ENCODE measurements at regions not wholly inside any gene's neighbourhood (a gene's known extent, or its start where the extent isn't known, plus 50 kb on each side); places are given as distances from the start of the nearest gene placed in this dataset.

DNA sequence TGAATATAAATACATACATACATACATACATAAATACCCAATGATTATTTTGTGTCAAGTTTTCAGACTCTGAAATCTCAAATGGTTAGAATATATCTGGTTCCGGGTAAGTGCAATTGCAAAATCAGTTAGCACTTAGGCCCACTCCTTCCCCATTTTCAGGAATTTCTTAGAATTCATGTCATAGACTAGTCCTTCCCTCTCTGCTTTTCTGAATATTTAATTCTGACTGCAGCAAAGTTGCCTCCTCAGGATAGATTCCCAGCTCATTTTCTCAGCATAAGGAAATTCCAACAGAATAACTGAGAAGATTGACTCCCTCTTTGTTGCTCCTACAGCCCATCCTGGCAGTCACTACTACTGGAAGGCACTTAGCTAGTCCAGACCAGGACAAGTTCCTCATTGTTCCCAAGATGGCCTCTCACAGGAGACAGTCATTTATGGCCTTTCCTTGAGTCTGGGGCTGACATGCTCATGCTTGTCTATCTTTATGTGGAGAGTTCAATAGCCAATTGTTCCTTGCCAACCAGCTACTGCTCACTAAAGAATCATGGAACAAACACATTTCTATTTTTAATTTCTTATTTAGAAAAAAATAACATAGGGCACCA is 142.9 kb upstream of the ITGB1 start:
- Histone ChIP-seq H3K27me3 (no peaks in the 10 kb centered on the region), H3K9me3 (ENCODE audit: low read depth) (no peaks in the 10 kb centered on the region), H3K27ac (no peak overlapping the region), H3K36me3 (no peaks in the 10 kb centered on the region), H3K4me3 (no peak overlapping the region), H3K4me1 (ENCODE audit: low read depth) (no peaks in the 10 kb centered on the region)
- DNase-seq (ENCODE audit: low read depth in 1 of 2, low spot score in 1 of 2) = no peak
- TF ChIP-seq, protein P1, sequence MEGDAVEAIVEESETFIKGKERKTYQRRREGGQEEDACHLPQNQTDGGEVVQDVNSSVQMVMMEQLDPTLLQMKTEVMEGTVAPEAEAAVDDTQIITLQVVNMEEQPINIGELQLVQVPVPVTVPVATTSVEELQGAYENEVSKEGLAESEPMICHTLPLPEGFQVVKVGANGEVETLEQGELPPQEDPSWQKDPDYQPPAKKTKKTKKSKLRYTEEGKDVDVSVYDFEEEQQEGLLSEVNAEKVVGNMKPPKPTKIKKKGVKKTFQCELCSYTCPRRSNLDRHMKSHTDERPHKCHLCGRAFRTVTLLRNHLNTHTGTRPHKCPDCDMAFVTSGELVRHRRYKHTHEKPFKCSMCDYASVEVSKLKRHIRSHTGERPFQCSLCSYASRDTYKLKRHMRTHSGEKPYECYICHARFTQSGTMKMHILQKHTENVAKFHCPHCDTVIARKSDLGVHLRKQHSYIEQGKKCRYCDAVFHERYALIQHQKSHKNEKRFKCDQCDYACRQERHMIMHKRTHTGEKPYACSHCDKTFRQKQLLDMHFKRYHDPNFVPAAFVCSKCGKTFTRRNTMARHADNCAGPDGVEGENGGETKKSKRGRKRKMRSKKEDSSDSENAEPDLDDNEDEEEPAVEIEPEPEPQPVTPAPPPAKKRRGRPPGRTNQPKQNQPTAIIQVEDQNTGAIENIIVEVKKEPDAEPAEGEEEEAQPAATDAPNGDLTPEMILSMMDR (IDR thresholded peaks at IDR 0.05; ENCODE audit: low read depth, low read length) = no peak

- no peak overlapping the region for H3K27ac ChIP-seq
- H3K4me1 ChIP-seq (ENCODE audit: low read depth) = no peaks in the 10 kb centered on the region
- DNase-seq (ENCODE audit: low read depth in 1 of 2, low spot score in 1 of 2) = no peak
- no peaks in the 10 kb centered on the region for H3K36me3 ChIP-seq
- H3K9me3 ChIP-seq (ENCODE audit: low read depth) = no peaks in the 10 kb centered on the region
- H3K27me3 ChIP-seq = no peaks in the 10 kb centered on the region
- TF ChIP-seq, protein P1 (IDR thresholded peaks at IDR 0.05; ENCODE audit: low read depth, low read length) = no peak
- no peak overlapping the region for H3K4me3 ChIP-seq
Measured at GRCh38 chr10:33099748-33100147, 141.7 kb upstream of the ITGB1 start.

DNA sequence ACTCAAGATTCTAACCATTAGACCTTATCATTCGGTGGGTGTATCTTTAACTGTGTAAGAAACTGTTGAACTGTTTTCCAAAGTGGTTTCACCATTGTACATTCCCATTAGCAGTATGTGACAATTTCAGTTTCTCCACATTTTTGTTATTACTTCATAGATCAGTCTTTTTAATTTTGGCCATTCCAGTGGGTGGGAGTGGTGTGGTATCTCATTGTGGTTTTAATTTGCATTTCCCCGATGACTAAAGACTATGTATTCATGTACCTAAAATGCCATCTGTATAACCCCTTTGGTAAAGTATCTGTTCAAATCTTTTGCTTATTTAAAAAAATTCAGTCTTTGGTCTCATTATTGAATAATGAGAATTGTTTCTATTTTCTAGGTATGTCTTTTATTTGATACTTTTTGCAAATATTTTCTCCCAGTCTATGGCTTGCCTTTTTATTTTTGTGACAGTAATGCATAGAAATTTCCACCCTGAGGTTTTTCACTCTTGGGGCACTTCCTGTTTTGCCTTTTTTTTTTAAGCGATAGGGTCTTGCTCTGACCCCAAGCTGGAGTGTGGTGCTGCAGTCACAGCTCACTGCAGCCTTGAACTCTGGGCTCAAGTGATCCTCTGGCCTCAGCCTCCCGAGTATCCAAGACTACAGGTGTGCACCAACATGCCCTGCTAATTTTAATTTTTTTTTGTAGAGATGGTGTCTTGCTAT is 141.1 kb upstream of the ITGB1 start:
- TF ChIP-seq, protein P1 (IDR thresholded peaks at IDR 0.05; ENCODE audit: low read depth, low read length) = no peak
- H3K36me3 ChIP-seq = no peaks in the 10 kb centered on the region
- H3K4me3 ChIP-seq = no peak overlapping the region
- no peaks in the 10 kb centered on the region for H3K27me3 ChIP-seq
- H3K4me1 ChIP-seq (ENCODE audit: low read depth) = no peaks in the 10 kb centered on the region
- no peak for DNase-seq (ENCODE audit: low read depth in 1 of 2, low spot score in 1 of 2)
- H3K9me3 ChIP-seq (ENCODE audit: low read depth) = no peaks in the 10 kb centered on the region
- no peak overlapping the region for H3K27ac ChIP-seq

GRCh38 chr10:33095867-33096815 is 138.1 kb upstream of the ITGB1 start:
- Histone ChIP-seq H3K4me3 (no peak overlapping the region), H3K27ac (no peak overlapping the region), H3K9me3 (ENCODE audit: low read depth) (no peaks in the 10 kb centered on the region), H3K27me3 (no peaks in the 10 kb centered on the region), H3K36me3 (no peaks in the 10 kb centered on the region), H3K4me1 (ENCODE audit: low read depth) (no peaks in the 10 kb centered on the region)
- TF ChIP-seq, protein P1 (IDR thresholded peaks at IDR 0.05; ENCODE audit: low read depth, low read length) = no peak
- DNase-seq (ENCODE audit: low read depth in 1 of 2, low spot score in 1 of 2) = no peak

DNA sequence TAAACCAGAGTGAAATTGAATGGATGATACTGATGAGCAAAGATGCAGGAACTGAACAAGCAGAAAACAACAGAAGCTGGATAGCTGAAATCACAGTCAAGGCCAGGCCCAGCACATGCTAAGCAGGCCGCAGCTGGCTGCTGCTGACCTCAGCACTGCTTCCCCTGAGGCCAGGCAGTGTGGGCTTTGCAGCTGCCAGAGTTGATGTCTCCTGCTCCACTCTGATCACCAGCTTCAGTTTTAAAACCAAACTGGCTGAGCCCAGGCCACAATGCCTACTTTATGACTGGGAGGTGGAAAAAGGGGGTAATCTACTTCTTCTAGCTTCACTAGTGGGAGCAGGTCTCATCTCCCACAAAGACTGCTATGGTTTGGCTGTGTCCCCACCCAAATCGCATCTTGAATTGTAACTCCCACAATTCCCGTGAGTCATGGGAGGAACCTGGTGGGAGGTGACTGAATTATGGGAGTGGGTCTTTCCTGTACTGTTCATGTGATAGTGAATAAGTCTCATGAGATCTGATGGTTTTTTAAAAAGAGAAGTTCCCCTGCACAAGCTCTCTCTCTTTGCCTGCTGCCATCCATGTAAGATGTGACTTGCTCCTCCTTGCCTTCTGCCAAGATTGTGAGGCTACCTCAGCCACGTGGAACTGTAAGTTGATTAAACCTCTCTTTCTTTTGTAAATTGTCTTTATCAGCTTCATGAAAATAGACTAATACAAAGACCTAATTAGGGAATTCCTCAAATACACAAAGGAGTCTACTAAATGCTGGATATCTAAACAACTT is 136.4 kb upstream of the ITGB1 start:
- no peaks in the 10 kb centered on the region for H3K9me3 ChIP-seq (ENCODE audit: low read depth)
- H3K27ac ChIP-seq = no peak overlapping the region
- H3K27me3 ChIP-seq = no peaks in the 10 kb centered on the region
- DNase-seq (ENCODE audit: low read depth in 1 of 2, low spot score in 1 of 2) = no peak
- H3K4me1 ChIP-seq (ENCODE audit: low read depth) = no peaks in the 10 kb centered on the region
- no peak overlapping the region for H3K4me3 ChIP-seq
- TF ChIP-seq, protein P1 (IDR thresholded peaks at IDR 0.05; ENCODE audit: low read depth, low read length) = no peak
- H3K36me3 ChIP-seq = no peaks in the 10 kb centered on the region

All from cardiac muscle cell (in vitro differentiated cells and primary cell).